Calu3 (cell line): ENCODE measurements at regions not wholly inside any gene's neighbourhood (a gene's known extent, or its start where the extent isn't known, plus 50 kb on each side); places are given as distances from the start of the nearest gene placed in this dataset.

ENCODE experiments used
- BruUV-seq: library from RNA; stranded (reverse); fragments of 400-500 nt; replicated peaks from 2 replicates; lab custom pipeline; 2021; lab: Mats Ljungman, UMichigan
- CTCF ChIA-PET: fragments of 300-600 bp; sonication (Branson Sonifier 250); formaldehyde crosslinking; loops from one replicate; lab custom pipeline; 2022; ENCODE audit warnings: antibody characterized with exemption; lab: Charles Lee
- DNase-seq: peaks from one replicate; pipeline ENCODE4 v3.0.0; 2022
- H3K27ac Mint-ChIP-seq: one replicate; pipeline ENCODE4 v1.8.0; 2022; ENCODE audit warnings: mixed read lengths; ENCODE audit not compliant: unreplicated experiment
- H3K27me3 Mint-ChIP-seq: one replicate; pipeline ENCODE4 v1.8.0; 2022; ENCODE audit warnings: mixed read lengths; ENCODE audit not compliant: unreplicated experiment
- H3K36me3 Mint-ChIP-seq: one replicate; pipeline ENCODE4 v1.8.0; 2022; ENCODE audit warnings: mild to moderate bottlenecking, moderate library complexity, mixed read lengths; ENCODE audit not compliant: insufficient read depth, unreplicated experiment
- H3K4me1 Mint-ChIP-seq: one replicate; pipeline ENCODE4 v1.8.0; 2022; ENCODE audit warnings: mild to moderate bottlenecking, low read depth, mixed read lengths; ENCODE audit not compliant: unreplicated experiment
- H3K4me3 Mint-ChIP-seq: one replicate; pipeline ENCODE4 v1.8.0; 2022; ENCODE audit warnings: mild to moderate bottlenecking, low read depth, moderate library complexity, mixed read lengths; ENCODE audit not compliant: unreplicated experiment
- H3K9me3 Mint-ChIP-seq: one replicate; pipeline ENCODE4 v1.8.0; 2022; ENCODE audit warnings: low read depth, mixed read lengths; ENCODE audit not compliant: unreplicated experiment
- CTCF ChIP-seq: fragments of 200-600 bp; IDR thresholded peaks from one replicate; pipeline ENCODE4 v1.8.0; 2022; ENCODE audit warnings: antibody characterized with exemption; ENCODE audit not compliant: unreplicated experiment
- intact Hi-C: fragments of 100-400 bp; cut with micrococcal nuclease; formaldehyde crosslinking; loops from one replicate; pipeline ENCODE4 v1.10.0; 2022; ENCODE audit not compliant: unreplicated experiment

DNA sequence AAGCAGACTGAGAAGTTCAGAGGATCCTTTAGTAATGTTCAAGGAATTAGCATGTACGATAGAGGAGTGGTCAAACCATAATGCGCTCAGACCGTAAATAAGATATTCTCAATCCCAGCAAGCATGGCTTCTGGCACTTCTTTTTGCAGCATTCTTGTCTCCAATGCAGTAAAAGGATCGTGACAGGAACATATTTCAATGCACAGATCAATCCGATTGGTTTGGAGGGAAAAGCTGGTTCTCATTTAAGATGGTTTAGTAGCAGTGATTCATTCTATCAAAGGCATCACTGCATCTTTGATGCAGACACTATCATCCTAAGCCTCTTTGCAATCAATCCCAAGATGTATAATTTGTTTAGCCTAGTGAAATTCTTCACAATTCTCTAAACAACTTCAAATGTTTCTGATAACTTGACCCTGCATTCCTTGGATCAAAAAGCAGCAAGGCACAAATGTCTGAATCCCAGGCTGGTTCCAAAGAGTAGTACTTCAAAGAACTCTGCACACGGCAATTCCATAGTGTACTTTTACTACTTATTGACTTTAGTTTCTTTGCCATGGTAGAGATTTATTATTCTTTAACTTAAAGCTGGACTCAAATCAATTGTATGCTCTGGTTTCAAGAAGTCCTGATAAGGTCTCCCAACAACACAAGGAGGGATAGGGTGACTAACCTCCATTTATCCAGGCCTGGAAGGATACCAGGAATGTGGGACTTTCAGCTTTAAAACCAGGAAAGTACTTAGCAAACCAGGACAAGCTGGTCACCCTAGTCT lies 96.8 kb upstream of the MDM1 start:
- TF ChIP-seq CTCF, result no peak
- no peaks in the 10 kb centered on the region for H3K36me3 Mint-ChIP-seq
- CTCF ChIA-PET, result interaction anchor here (0.6 kb wide), 1 partner anchor 20 kb away, joined by 3 read pairs; no protein-coding TSS in a partner anchor
- no peaks in the 10 kb centered on the region for H3K4me1 Mint-ChIP-seq
- H3K9me3 Mint-ChIP-seq, result no peaks in the 10 kb centered on the region
- BruUV-seq, result no TSS peak
- no peak overlapping the region for H3K4me3 Mint-ChIP-seq
- DNase-seq, result no peak
- H3K27me3 Mint-ChIP-seq, result peaks cover 13% of the 10 kb centered on the region
- H3K27ac Mint-ChIP-seq, result no peak overlapping the region
- intact Hi-C loops, result no loop called here

- Mint-ChIP-seq H3K27me3 (peaks cover 15% of the 10 kb centered on the region), H3K9me3 (no peaks in the 10 kb centered on the region), H3K27ac (no peak overlapping the region), H3K36me3 (no peaks in the 10 kb centered on the region), H3K4me1 (no peaks in the 10 kb centered on the region), H3K4me3 (no peak overlapping the region)
- no TSS peak for BruUV-seq
- DNase-seq, result no peak
- CTCF ChIA-PET, result no interaction called here
- intact Hi-C loops, result no loop called here
- TF ChIP-seq CTCF, result no peak
These were observed 97.5 kb upstream of the MDM1 start for GRCh38 chr12:68429696-68430095.

DNA sequence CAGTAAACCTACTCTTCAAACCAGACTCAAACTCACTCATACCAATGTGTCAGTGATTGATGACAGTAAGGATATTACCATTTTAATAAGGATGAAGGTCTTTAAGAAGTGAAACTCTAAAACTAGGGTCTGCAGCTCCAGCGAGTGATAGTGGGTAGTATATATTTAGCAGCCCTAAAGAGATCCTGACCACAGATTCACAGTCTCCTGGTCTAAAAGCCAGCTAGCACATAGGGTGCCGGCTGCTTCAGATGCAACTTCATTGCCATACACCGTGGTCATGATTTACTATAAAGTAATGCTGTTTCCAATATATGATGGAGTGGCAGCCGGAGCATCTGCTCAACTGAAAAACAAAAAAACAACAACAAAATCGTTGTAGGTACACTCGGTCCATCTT lies 99.6 kb upstream of the MDM1 start:
- Mint-ChIP-seq H3K4me1 (no peaks in the 10 kb centered on the region), H3K27me3 (peaks cover 15% of the 10 kb centered on the region), H3K4me3 (no peak overlapping the region), H3K27ac (no peak overlapping the region), H3K9me3 (peaks cover 3% of the 10 kb centered on the region), H3K36me3 (no peaks in the 10 kb centered on the region)
- BruUV-seq, result no TSS peak
- CTCF ChIA-PET, result no interaction called here
- no peak for TF ChIP-seq CTCF
- intact Hi-C loops, result no loop called here
- DNase-seq, result no peak

- H3K36me3 Mint-ChIP-seq, result no peaks in the 10 kb centered on the region
- no peak for TF ChIP-seq CTCF
- peaks cover 3% of the 10 kb centered on the region for H3K9me3 Mint-ChIP-seq
- CTCF ChIA-PET, result no interaction called here
- no TSS peak for BruUV-seq
- intact Hi-C loops, result no loop called here
- H3K4me1 Mint-ChIP-seq, result no peaks in the 10 kb centered on the region
- peaks cover 15% of the 10 kb centered on the region for H3K27me3 Mint-ChIP-seq
- no peak overlapping the region for H3K4me3 Mint-ChIP-seq
- H3K27ac Mint-ChIP-seq, result no peak overlapping the region
- DNase-seq, result no peak
These were observed 100.5 kb upstream of the MDM1 start for GRCh38 chr12:68432622-68433021.
